ENCODE measurements at regions not wholly inside any gene's neighbourhood (a gene's known extent, or its start where the extent isn't known, plus 50 kb on each side); places are given as distances from the start of the nearest gene placed in this dataset.

- intact Hi-C loops (cut with DNase I) = no loop called here
- no peak for TF ChIP-seq CTCF (IDR thresholded peaks at IDR 0.05)
- no peaks in the 10 kb centered on the region for H3K4me1 ChIP-seq
- no peak for DNase-seq (ENCODE audit: low spot score in 2 of 2)
- H3K27me3 ChIP-seq = no peaks in the 10 kb centered on the region
- no peaks in the 10 kb centered on the region for H3K36me3 ChIP-seq
- no peak overlapping the region for H3K27ac ChIP-seq
- no peak overlapping the region for H3K4me3 ChIP-seq
- no peaks in the 10 kb centered on the region for H3K9me3 ChIP-seq
These were observed 89.9 kb upstream of the PTCHD4 start for GRCh38 chr6:48200869-48201390.

- no peak for TF ChIP-seq CTCF (IDR thresholded peaks at IDR 0.05)
- no peaks in the 10 kb centered on the region for H3K27me3 ChIP-seq
- H3K27ac ChIP-seq = no peak overlapping the region
- no peak overlapping the region for H3K4me3 ChIP-seq
- intact Hi-C loops (cut with DNase I) = no loop called here
- no peaks in the 10 kb centered on the region for H3K9me3 ChIP-seq
- H3K36me3 ChIP-seq = no peaks in the 10 kb centered on the region
- no peaks in the 10 kb centered on the region for H3K4me1 ChIP-seq
- no peak for DNase-seq (ENCODE audit: low spot score in 2 of 2)
These were observed 88.5 kb upstream of the PTCHD4 start for GRCh38 chr6:48199499-48199898.

- H3K36me3 ChIP-seq = no peaks in the 10 kb centered on the region
- H3K4me3 ChIP-seq = no peak overlapping the region
- no peaks in the 10 kb centered on the region for H3K9me3 ChIP-seq
- no peak for DNase-seq (ENCODE audit: low spot score in 2 of 2)
- no peaks in the 10 kb centered on the region for H3K4me1 ChIP-seq
- no peak for TF ChIP-seq CTCF (IDR thresholded peaks at IDR 0.05)
- H3K27me3 ChIP-seq = no peaks in the 10 kb centered on the region
- intact Hi-C loops (cut with DNase I) = no loop called here
- no peak overlapping the region for H3K27ac ChIP-seq
These were observed 86.9 kb upstream of the PTCHD4 start for GRCh38 chr6:48197941-48198340.

- Histone ChIP-seq H3K27me3 (no peaks in the 10 kb centered on the region), H3K4me1 (no peaks in the 10 kb centered on the region), H3K36me3 (no peaks in the 10 kb centered on the region), H3K4me3 (no peak overlapping the region), H3K27ac (no peak overlapping the region), H3K9me3 (no peaks in the 10 kb centered on the region)
- intact Hi-C loops (cut with DNase I) = no loop called here
- DNase-seq (ENCODE audit: low spot score in 2 of 2) = no peak
- TF ChIP-seq CTCF (IDR thresholded peaks at IDR 0.05) = no peak
These were observed 83.7 kb upstream of the PTCHD4 start for GRCh38 chr6:48194596-48195295.

- intact Hi-C loops (cut with DNase I) = no loop called here
- Histone ChIP-seq H3K36me3 (no peaks in the 10 kb centered on the region), H3K27me3 (no peaks in the 10 kb centered on the region), H3K4me1 (no peaks in the 10 kb centered on the region), H3K4me3 (no peak overlapping the region), H3K9me3 (no peaks in the 10 kb centered on the region), H3K27ac (no peak overlapping the region)
- no peak for TF ChIP-seq CTCF (IDR thresholded peaks at IDR 0.05)
- DNase-seq (ENCODE audit: low spot score in 2 of 2) = no peak
These were observed 77.2 kb upstream of the PTCHD4 start for GRCh38 chr6:48188158-48188557.

Data from ascending aorta (tissue), 2 donors.